T47D (cell line): ENCODE measurements at regions not wholly inside any gene's neighbourhood (a gene's known extent, or its start where the extent isn't known, plus 50 kb on each side); places are given as distances from the start of the nearest gene placed in this dataset.
"Not testable (repeated sequence)": the region's sequence is repeated elsewhere in the genome, so short reads cannot be mapped to it uniquely, and the experiment has no call there.

Source experiments
- DNase-seq, 2 experiments: peaks; one replicate each; pipeline versions ENCODE4 v3.0.0 to v3.0.0-alpha.2; 2011 to 2012; ENCODE audit warnings: low read depth in 1 of 2, low spot score in 1 of 2
- JUND ChIP-seq: IDR thresholded peaks from 2 replicates; pipeline ENCODE4 v1.6.1; 2012; ENCODE audit warnings: low read depth
- in situ Hi-C: cut with HindIII; loops from 2 replicates; pipeline ENCODE4 v1.10.0; 2016; ENCODE audit warnings: low sequenced_read_pairs, low pct_unique_long_range_greater_than_20kb

- no peak for DNase-seq
- no peak for TF ChIP-seq JUND
Measured at GRCh38 chr6:168862346-168862980, 391.2 kb downstream of the THBS2 start.

GRCh38 chr6:168860987-168861386 is 392.7 kb downstream of the THBS2 start:
- no peak for DNase-seq
- TF ChIP-seq JUND = no peak
- in situ Hi-C loops = no loop called here

More at GRCh38 chr6:168862346-168862980, 391.2 kb downstream of the THBS2 start:
- in situ Hi-C loops = no loop called here

- no peak for TF ChIP-seq JUND
- in situ Hi-C loops = no loop called here
- DNase-seq = no peak
Measured at GRCh38 chr6:168860341-168860740, 393.3 kb downstream of the THBS2 start.

- no peak for DNase-seq
- TF ChIP-seq JUND = no peak
- in situ Hi-C loops = no loop called here
Measured at GRCh38 chr6:168858926-168859325, 394.7 kb downstream of the THBS2 start.

GRCh38 chr6:168856914-168857313 is 396.7 kb downstream of the THBS2 start:
- in situ Hi-C loops = no loop called here
- TF ChIP-seq JUND = no peak

GRCh38 chr6:168852376-168852884 is 401.2 kb downstream of the THBS2 start:
- no peak for TF ChIP-seq JUND
- in situ Hi-C loops = no loop called here
- DNase-seq = no peak

More at GRCh38 chr6:168856914-168857313, 396.7 kb downstream of the THBS2 start:
- DNase-seq = no peak

GRCh38 chr6:168851460-168852375 is 401.9 kb downstream of the THBS2 start:
- peak in 1 of 2 experiments; percentile 4 for DNase-seq
- TF ChIP-seq JUND = no peak
- in situ Hi-C loops = no loop called here

GRCh38 chr6:168850027-168850736 is 403.5 kb downstream of the THBS2 start:
- in situ Hi-C loops, DNase-seq: not testable (repeated sequence)

GRCh38 chr6:168849459-168849858 is 404.2 kb downstream of the THBS2 start:
- no peak for DNase-seq
- in situ Hi-C loops = no loop called here
- no peak for TF ChIP-seq JUND

GRCh38 chr6:168848797-168849196 is 404.8 kb downstream of the THBS2 start:
- no peak for TF ChIP-seq JUND
- no peak for DNase-seq
- in situ Hi-C loops = no loop called here

GRCh38 chr6:168844821-168845609 is 404.0 kb downstream of the SMOC2 start:
- in situ Hi-C loops = no loop called here
- TF ChIP-seq JUND = no peak

GRCh38 chr6:168842632-168843212 is 401.7 kb downstream of the SMOC2 start:
- in situ Hi-C loops, DNase-seq: not testable (repeated sequence)

More at GRCh38 chr6:168844821-168845609, 404.0 kb downstream of the SMOC2 start:
- DNase-seq = no peak
